Frontal cortex (tissue), 3 donors: ENCODE measurements at regions not wholly inside any gene's neighbourhood (a gene's known extent, or its start where the extent isn't known, plus 50 kb on each side); places are given as distances from the start of the nearest gene placed in this dataset.
"Not testable (repeated sequence)": the region's sequence is repeated elsewhere in the genome, so short reads cannot be mapped to it uniquely, and the experiment has no call there.

ENCODE experiments used
- DNase-seq, 2 donors: peaks; one replicate each; pipeline ENCODE4 v3.0.0; 2012; ENCODE audit warnings: low spot score in 2 of 2
- FAIRE-seq: peaks from 2 replicates; lab custom pipeline; 2012; peaks lifted over from hg19 to GRCh38; lab: Jason Lieb, UNC
- donor health status: control.
- donor health status: control.
- donor health status: control.

- no peak for DNase-seq
- FAIRE-seq = no peak
Observed at GRCh38 chr16:59586331-59586730, 852.2 kb upstream of the GOT2 start.

GRCh38 chr16:59574296-59574695, 840.2 kb upstream of the GOT2 start:
- DNase-seq = no peak
- no peak for FAIRE-seq

- DNase-seq (no peak), FAIRE-seq (no peak)
Observed at GRCh38 chr16:59573528-59574271, 839.6 kb upstream of the GOT2 start.

GRCh38 chr16:59567496-59567895, 833.4 kb upstream of the GOT2 start:
- no peak for FAIRE-seq
- DNase-seq = no peak

- DNase-seq = no peak
- no peak for FAIRE-seq
Observed at GRCh38 chr16:59566446-59566845, 832.3 kb upstream of the GOT2 start.

- no peak for DNase-seq
- no peak for FAIRE-seq
Observed at GRCh38 chr16:59558679-59559078, 824.6 kb upstream of the GOT2 start.

GRCh38 chr16:59552164-59552563, 818.0 kb upstream of the GOT2 start:
- DNase-seq = no peak
- FAIRE-seq = no peak

GRCh38 chr16:59545721-59546120, 811.6 kb upstream of the GOT2 start:
- FAIRE-seq = no peak
- no peak for DNase-seq

- DNase-seq (no peak), FAIRE-seq (no peak)
Observed at GRCh38 chr16:59543641-59544040, 809.5 kb upstream of the GOT2 start.

GRCh38 chr16:59540621-59541020, 806.5 kb upstream of the GOT2 start:
- DNase-seq = no peak
- no peak for FAIRE-seq

GRCh38 chr16:59535298-59535697, 801.2 kb upstream of the GOT2 start:
- DNase-seq = no peak
- FAIRE-seq = no peak

GRCh38 chr16:59527206-59527997, 793.3 kb upstream of the GOT2 start:
- FAIRE-seq (no peak), DNase-seq (no peak)

- DNase-seq (no peak), FAIRE-seq (no peak)
Observed at GRCh38 chr16:59522826-59523225, 788.7 kb upstream of the GOT2 start.

GRCh38 chr16:59518721-59519120, 784.6 kb upstream of the GOT2 start:
- FAIRE-seq, DNase-seq: not testable (repeated sequence)

- no peak for FAIRE-seq
Observed at GRCh38 chr16:59514651-59515050, 780.5 kb upstream of the GOT2 start.

GRCh38 chr16:59510008-59510424, 775.9 kb upstream of the GOT2 start:
- DNase-seq (peak; percentile 5 to 10), FAIRE-seq (no peak)

More at GRCh38 chr16:59514651-59515050, 780.5 kb upstream of the GOT2 start:
- DNase-seq = no peak

- FAIRE-seq (no peak), DNase-seq (no peak)
Observed at GRCh38 chr16:59500601-59501000, 766.5 kb upstream of the GOT2 start.

- DNase-seq (no peak), FAIRE-seq (no peak)
Observed at GRCh38 chr16:59487067-59487466, 753.0 kb upstream of the GOT2 start.

- FAIRE-seq (no peak), DNase-seq (no peak)
Observed at GRCh38 chr16:59484833-59485516, 750.9 kb upstream of the GOT2 start.

- no peak for FAIRE-seq
Observed at GRCh38 chr16:59478838-59479237, 744.7 kb upstream of the GOT2 start.

GRCh38 chr16:59470556-59470955, 736.4 kb upstream of the GOT2 start:
- no peak for FAIRE-seq
- no peak for DNase-seq

More at GRCh38 chr16:59478838-59479237, 744.7 kb upstream of the GOT2 start:
- DNase-seq = no peak
